H1 (cell line): ENCODE measurements at regions not wholly inside any gene's neighbourhood (a gene's known extent, or its start where the extent isn't known, plus 50 kb on each side); places are given as distances from the start of the nearest gene placed in this dataset.

ENCODE experiments used
- CTCF ChIA-PET: fragments of 300-600 bp; sonication (Branson Sonifier 250); formaldehyde crosslinking; loops from one replicate; lab custom pipeline; 2021; ENCODE audit not compliant: partially characterized antibody; lab: Charles Lee
- POLR2A ChIA-PET: fragments of 300-600 bp; sonication (Branson Sonifier 250); formaldehyde crosslinking; loops from one replicate; lab custom pipeline; 2021; ENCODE audit warnings: inconsistent platforms; ENCODE audit not compliant: partially characterized antibody; lab: Charles Lee
- DNase-seq, 2 experiments: peaks; one replicate each; pipeline versions ENCODE4 v3.0.0 to v3.0.0-alpha.2; 2010 to 2022; ENCODE audit warnings: low spot score in 2 of 2, low read depth in 1 of 2, mixed read lengths in 1 of 2
- FAIRE-seq: peaks from 2 replicates; lab custom pipeline; 2011; peaks lifted over from hg19 to GRCh38; lab: Jason Lieb, UNC
- H2AFZ ChIP-seq: 2 replicates; pipeline ENCODE4 v1.8.1; 2012; ENCODE audit warnings: low read length, inconsistent platforms
- H2AK5ac ChIP-seq: 2 replicates; pipeline ENCODE4 v1.6.1; 2013; ENCODE audit warnings: low read depth, low read length
- H2BK120ac ChIP-seq: replicated peaks from 2 replicates; pipeline ENCODE3; 2013; ENCODE audit warnings: low read depth, low read length, inconsistent platforms
- H2BK12ac ChIP-seq: 2 replicates; pipeline ENCODE4 v1.6.1; 2013; ENCODE audit warnings: low read depth, low read length
- H2BK15ac ChIP-seq: 2 replicates; pipeline ENCODE4 v1.6.1; 2013; ENCODE audit warnings: low read length
- H2BK20ac ChIP-seq: 2 replicates; pipeline ENCODE4 v1.6.1; 2013; ENCODE audit warnings: low read length
- H2BK5ac ChIP-seq: 2 replicates; pipeline ENCODE4 v1.6.1; 2013; ENCODE audit warnings: low read depth, low read length
- H3K14ac ChIP-seq: 2 replicates; pipeline ENCODE4 v1.6.1; 2013; ENCODE audit warnings: inconsistent platforms; ENCODE audit not compliant: insufficient read length
- H3K18ac ChIP-seq: 2 replicates; pipeline ENCODE4 v1.6.1; 2013; ENCODE audit warnings: low read length; ENCODE audit errors: extremely low read depth
- H3K23ac ChIP-seq: 2 replicates; pipeline ENCODE4 v1.6.1; 2013; ENCODE audit warnings: inconsistent platforms; ENCODE audit not compliant: insufficient read length
- H3K23me2 ChIP-seq: 2 replicates; pipeline ENCODE4 v1.6.1; 2013; ENCODE audit warnings: low read depth, low read length
- H3K27ac ChIP-seq: 2 replicates; pipeline ENCODE4 v1.6.1; 2011; ENCODE audit warnings: low read depth, low read length, inconsistent platforms
- H3K27me3 ChIP-seq, 4 experiments: replicated peaks in 1 of 4; 1 replicate in 1 of 4; 2 replicates in 3 of 4; pipeline versions ENCODE4 v1.6.1 to v1.8.1; 2011 to 2013; ENCODE audit warnings: low read length in 3 of 4, mild to moderate bottlenecking in 3 of 4, inconsistent platforms in 2 of 4, mixed read lengths in 2 of 4, moderate library complexity in 1 of 4; ENCODE audit not compliant: control insufficient read depth in 3 of 4, insufficient read depth in 3 of 4; ENCODE audit errors: extremely low read depth in 1 of 4
- H3K36me3 ChIP-seq, 4 experiments: 2 replicates each; pipeline versions ENCODE4 v1.6.1 to v1.8.1; 2011 to 2013; ENCODE audit warnings: mild to moderate bottlenecking in 4 of 4, low read length in 3 of 4, moderate library complexity in 2 of 4, control low read depth in 1 of 4, inconsistent platforms in 1 of 4; ENCODE audit not compliant: insufficient read depth in 4 of 4, control insufficient read depth in 2 of 4
- H3K4ac ChIP-seq: replicated peaks from 2 replicates; pipeline ENCODE3; 2013; ENCODE audit warnings: low read length, low read depth, mixed read lengths, inconsistent platforms; ENCODE audit not compliant: insufficient read length
- H3K4me1 ChIP-seq, 4 experiments: replicated peaks in 1 of 4; 1 replicate in 1 of 4; 2 replicates in 3 of 4; pipeline versions ENCODE4 v1.6.1 to v1.8.1; 2011 to 2013; ENCODE audit warnings: low read length in 3 of 4, inconsistent platforms in 2 of 4, mixed read lengths in 1 of 4; ENCODE audit not compliant: insufficient read depth in 4 of 4, control insufficient read depth in 3 of 4
- H3K4me2 ChIP-seq, 2 experiments: 2 replicates each; pipeline versions ENCODE4 v1.6.1 to v1.8.1; 2011 to 2013; ENCODE audit warnings: low read depth in 2 of 2, low read length in 2 of 2, control low read depth in 1 of 2, inconsistent platforms in 1 of 2, mild to moderate bottlenecking in 1 of 2; ENCODE audit not compliant: insufficient read depth in 1 of 2
- H3K4me3 ChIP-seq, 4 experiments: fragments of 200-600, 300-600 bp in 1 of 4; sonication (generic), shearing (Covaris generic), sonication (Bioruptor Twin) in 1 of 4; 2 replicates each; pipeline versions ENCODE4 v1.5.1 to v1.8.1; 2011 to 2016; ENCODE audit warnings: low read length in 4 of 4, low read depth in 3 of 4, control low read depth in 2 of 4, inconsistent platforms in 2 of 4, mild to moderate bottlenecking in 2 of 4, mixed read lengths in 1 of 4, moderate library complexity in 1 of 4; ENCODE audit not compliant: insufficient read depth in 2 of 4; ENCODE audit errors: extremely low read depth in 1 of 4
- H3K56ac ChIP-seq: replicated peaks from 2 replicates; pipeline ENCODE3; 2013; ENCODE audit warnings: low read depth, mild to moderate bottlenecking, mixed read lengths, low read length, inconsistent platforms; ENCODE audit not compliant: insufficient read length
- H3K79me1 ChIP-seq: 2 replicates; pipeline ENCODE4 v1.6.1; 2013; ENCODE audit warnings: low read depth, low read length, control low read depth
- H3K79me2 ChIP-seq, 2 experiments: 2 replicates each; pipeline versions ENCODE4 v1.6.1 to v1.8.1; 2012 to 2013; ENCODE audit warnings: low read length in 2 of 2, mild to moderate bottlenecking in 2 of 2, inconsistent platforms in 1 of 2; ENCODE audit not compliant: insufficient read depth in 2 of 2, control insufficient read depth in 1 of 2
- H3K9ac ChIP-seq, 4 experiments: replicated peaks in 1 of 4; 1 replicate in 1 of 4; 2 replicates in 3 of 4; pipeline versions ENCODE4 v1.6.1 to v1.8.1; 2011 to 2013; ENCODE audit warnings: low read depth in 3 of 4, low read length in 3 of 4, control low read depth in 2 of 4, mild to moderate bottlenecking in 2 of 4, moderate library complexity in 2 of 4, inconsistent platforms in 1 of 4; ENCODE audit errors: extremely low read depth in 1 of 4
- H3K9me3 ChIP-seq, 2 experiments: 2 replicates each; pipeline versions ENCODE4 v1.6.1 to v1.8.1; 2012 to 2013; ENCODE audit warnings: mild to moderate bottlenecking in 2 of 2, moderate library complexity in 2 of 2, control low read depth in 1 of 2, inconsistent platforms in 1 of 2, low read depth in 1 of 2, low read length in 1 of 2, mixed read lengths in 1 of 2; ENCODE audit not compliant: insufficient read depth in 2 of 2
- H4K20me1 ChIP-seq, 2 experiments: replicated peaks in 1 of 2; 2 replicates each; pipeline versions ENCODE3 to v1.8.1; 2011 to 2013; ENCODE audit warnings: inconsistent platforms in 2 of 2, low read length in 2 of 2, mild to moderate bottlenecking in 1 of 2; ENCODE audit not compliant: insufficient read depth in 2 of 2, control insufficient read depth in 1 of 2
- H4K5ac ChIP-seq: 2 replicates; pipeline ENCODE4 v1.6.1; 2013; ENCODE audit warnings: low read length, low read depth, mixed read lengths, inconsistent platforms; ENCODE audit not compliant: insufficient read length
- H4K8ac ChIP-seq: 2 replicates; pipeline ENCODE4 v1.8.0; 2013; ENCODE audit warnings: mild to moderate bottlenecking, moderate library complexity, low read length, inconsistent platforms; ENCODE audit not compliant: insufficient read depth; ENCODE audit errors: extremely low read depth
- H4K91ac ChIP-seq: replicated peaks from 2 replicates; pipeline ENCODE3; 2013; ENCODE audit warnings: low read length, mixed read lengths, inconsistent platforms; ENCODE audit not compliant: insufficient read length
- ASH2L ChIP-seq: fragments of 200-600, 300-600 bp; sonication (generic); IDR thresholded peaks from one replicate; pipeline ENCODE4 v1.7.1; 2017; ENCODE audit warnings: low read length
- RBBP5 ChIP-seq: IDR thresholded peaks from 2 replicates; pipeline ENCODE4 v1.7.1; 2012; ENCODE audit warnings: low read depth, mild to moderate bottlenecking, inconsistent platforms, low read length, moderate library complexity, borderline replicate concordance
- TCF12 ChIP-seq: IDR thresholded peaks from 2 replicates; pipeline ENCODE4 v1.6.1; 2011; ENCODE audit warnings: low read depth, mild to moderate bottlenecking, low read length
- WGBS, 2 experiments: shearing (Covaris generic) in 1 of 2; methylation state at CpG; one replicate each; pipeline versions ENCODE4 v1.1.6 to v1.1.7; 2013 to 2015; ENCODE audit warnings: low lambda C conversion rate in 2 of 2, mixed read lengths in 2 of 2, inconsistent platforms in 1 of 2, low coverage in 1 of 2, missing lambda C conversion rate in 1 of 2; ENCODE audit not compliant: insufficient replicate concordance in 2 of 2, insufficient coverage in 1 of 2, insufficient read length in 1 of 2; ENCODE audit errors: extremely low coverage in 1 of 2, missing lambda C conversion rate in 1 of 2; 5-methylcytosine and 5-hydroxymethylcytosine counted together
- TF ChIP-seq, protein P1 (sequence below), 3 experiments: IDR thresholded peaks; 1 replicate in 2 of 3; 2 replicates in 1 of 3; pipeline versions ENCODE4 v1.5.1 to v1.6.1; 2011; ENCODE audit warnings: low read length in 3 of 3, mild to moderate bottlenecking in 3 of 3, inconsistent platforms in 2 of 3, low read depth in 1 of 3, moderate library complexity in 1 of 3; ENCODE audit not compliant: insufficient read depth in 1 of 3; ENCODE audit errors: control extremely low read depth in 1 of 3

GRCh38 chr3:137647179-137647578, 116.9 kb upstream of the SOX14 start:
- Histone ChIP-seq H3K4me2 (peak overlapping the region; percentile 20 to 57), H3K23ac (no peak overlapping the region), H3K4me3 (peak overlapping the region in 1 of 4 experiments; percentile 21; a peak in 1 of 8 replicates)
- peak; percentile 88 for FAIRE-seq
- TF ChIP-seq TCF12 (no peak), RBBP5 (peak; percentile 36; the same call in 1 of the 2 replicates), ASH2L (peak; percentile 58)
- TF ChIP-seq, protein P1, sequence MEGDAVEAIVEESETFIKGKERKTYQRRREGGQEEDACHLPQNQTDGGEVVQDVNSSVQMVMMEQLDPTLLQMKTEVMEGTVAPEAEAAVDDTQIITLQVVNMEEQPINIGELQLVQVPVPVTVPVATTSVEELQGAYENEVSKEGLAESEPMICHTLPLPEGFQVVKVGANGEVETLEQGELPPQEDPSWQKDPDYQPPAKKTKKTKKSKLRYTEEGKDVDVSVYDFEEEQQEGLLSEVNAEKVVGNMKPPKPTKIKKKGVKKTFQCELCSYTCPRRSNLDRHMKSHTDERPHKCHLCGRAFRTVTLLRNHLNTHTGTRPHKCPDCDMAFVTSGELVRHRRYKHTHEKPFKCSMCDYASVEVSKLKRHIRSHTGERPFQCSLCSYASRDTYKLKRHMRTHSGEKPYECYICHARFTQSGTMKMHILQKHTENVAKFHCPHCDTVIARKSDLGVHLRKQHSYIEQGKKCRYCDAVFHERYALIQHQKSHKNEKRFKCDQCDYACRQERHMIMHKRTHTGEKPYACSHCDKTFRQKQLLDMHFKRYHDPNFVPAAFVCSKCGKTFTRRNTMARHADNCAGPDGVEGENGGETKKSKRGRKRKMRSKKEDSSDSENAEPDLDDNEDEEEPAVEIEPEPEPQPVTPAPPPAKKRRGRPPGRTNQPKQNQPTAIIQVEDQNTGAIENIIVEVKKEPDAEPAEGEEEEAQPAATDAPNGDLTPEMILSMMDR (IDR thresholded peaks at IDR 0.05; ENCODE audit: control extremely low read depth in 1 of 3, insufficient read depth in 1 of 3, low read depth in 1 of 3, low read length in 3 of 3) = peak in 1 of 3 experiments; percentile 24; a peak in 1 of 4 replicates
- TF ChIP-seq, all 59 proteins: peak for 3
- Histone ChIP-seq H3K4me1 (peaks cover 5 to 18% (median 13%) of the 10 kb centered on the region in 4 experiments; a peak in 6 of 7 replicates), H3K27me3 (no peaks in the 10 kb centered on the region; a peak in 1 of 7 replicates), H2BK15ac (peak overlapping the region; percentile 75; the same call in 1 of the 2 replicates), H4K20me1 (no peaks in the 10 kb centered on the region), H3K9me3 (no peaks in the 10 kb centered on the region), H4K91ac (no peak overlapping the region), H2BK20ac (peak overlapping the region; percentile 43; the same call in 1 of the 2 replicates), H3K14ac (no peak overlapping the region), H3K4ac (no peak overlapping the region), H3K23me2 (no peaks in the 10 kb centered on the region; the same call in 1 of the 2 replicates), H3K27ac (no peak overlapping the region), H2BK5ac (no peak overlapping the region), H2AK5ac (no peak overlapping the region), H2BK120ac (no peak overlapping the region), H3K56ac (no peak overlapping the region), H4K5ac (no peak overlapping the region), H4K8ac (no peak overlapping the region), H3K18ac (no peak overlapping the region), H3K79me2 (no peaks in the 10 kb centered on the region), H3K36me3 (no peaks in the 10 kb centered on the region), H3K79me1 (no peaks in the 10 kb centered on the region), H3K9ac (no peak overlapping the region), H2AFZ (peak overlapping the region; percentile 97; the same call in 1 of the 2 replicates), H2BK12ac (no peak overlapping the region; the same call in 1 of the 2 replicates)
- WGBS, 2 experiments = 24% methylated on average over 5 of the region's 5 CpGs; no CpG with 5 or more reads in 1 of the 2 experiments
- DNase-seq = peak in 1 of 2 experiments; percentile 19
- ChIA-PET POLR2A (no interaction called here), CTCF (interaction anchor here (0.5 kb wide), 1 partner anchor 492 kb away, joined by 3 read pairs; no protein-coding TSS in a partner anchor)
